COR-L47 (cell line): ENCODE measurements at regions not wholly inside any gene's neighbourhood (a gene's known extent, or its start where the extent isn't known, plus 50 kb on each side); places are given as distances from the start of the nearest gene placed in this dataset.

ENCODE experiments used
- DNase-seq: peaks from one replicate; lab custom pipeline; 2025; lab: John Stamatoyannopoulos, UW

DNA sequence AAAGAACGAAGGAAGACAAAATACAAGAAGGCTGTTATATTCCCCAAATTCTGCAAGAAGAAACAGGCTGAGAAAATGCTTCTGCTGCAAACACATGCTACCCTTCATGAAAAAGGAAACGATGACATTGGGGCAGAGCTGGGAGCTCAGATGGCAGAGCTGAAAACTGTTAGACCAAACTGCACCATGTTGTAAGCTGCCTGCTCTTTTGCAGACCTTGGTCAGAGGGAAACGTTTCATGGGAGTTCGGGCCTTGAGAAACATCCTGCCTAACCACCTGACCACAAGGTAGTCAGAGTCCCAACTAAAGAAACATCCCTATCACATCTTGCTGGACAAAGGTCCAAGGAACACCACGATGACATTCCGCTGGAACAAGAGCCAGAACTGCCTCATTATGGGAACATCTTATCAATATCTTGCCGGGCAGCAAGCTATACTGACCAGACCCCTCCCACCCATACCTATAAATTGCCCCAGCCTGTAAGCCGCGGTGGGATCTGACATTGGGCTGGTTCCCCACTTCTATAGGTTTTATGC is 110.7 kb upstream of the CTSC start:
- DNase-seq: no peak

DNA sequence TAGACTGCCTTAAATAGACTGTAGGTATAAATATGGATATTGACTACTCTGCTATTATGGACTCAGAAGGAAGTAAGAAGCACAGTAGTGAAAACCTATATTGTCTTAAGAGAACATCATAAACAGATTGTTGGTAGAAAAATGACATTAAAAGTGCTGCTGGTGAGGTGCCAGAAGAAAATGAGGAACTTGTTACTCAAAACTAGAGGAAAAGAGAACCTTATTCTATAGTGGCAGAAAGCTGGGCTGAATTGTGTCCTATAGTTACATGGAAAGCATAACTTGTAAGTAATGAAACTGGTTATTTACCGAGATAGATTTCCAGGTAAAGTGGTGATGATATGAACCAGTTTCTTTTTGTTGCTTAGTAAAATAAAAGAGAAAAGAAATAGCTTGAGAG is 109.7 kb upstream of the CTSC start:
- no peak for DNase-seq

DNA sequence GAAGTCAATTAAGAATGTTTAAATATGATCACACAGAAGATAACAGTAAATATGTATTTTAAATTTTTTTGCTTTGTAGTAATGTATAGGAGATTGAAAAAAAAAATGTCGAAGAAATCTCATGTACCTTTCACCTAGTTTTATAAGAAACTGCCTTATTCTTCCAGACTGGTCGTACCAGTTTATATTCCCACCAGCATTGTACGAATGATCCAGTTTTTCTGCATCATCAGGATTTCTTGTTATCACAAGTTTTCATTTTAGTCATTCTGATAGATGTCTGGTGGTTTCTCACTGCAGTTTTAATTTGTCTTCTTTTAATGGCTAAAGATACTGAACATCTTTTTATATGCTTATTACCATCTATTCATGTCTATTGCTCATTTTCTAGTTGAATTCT is 101.8 kb upstream of the CTSC start:
- DNase-seq: no peak

DNA sequence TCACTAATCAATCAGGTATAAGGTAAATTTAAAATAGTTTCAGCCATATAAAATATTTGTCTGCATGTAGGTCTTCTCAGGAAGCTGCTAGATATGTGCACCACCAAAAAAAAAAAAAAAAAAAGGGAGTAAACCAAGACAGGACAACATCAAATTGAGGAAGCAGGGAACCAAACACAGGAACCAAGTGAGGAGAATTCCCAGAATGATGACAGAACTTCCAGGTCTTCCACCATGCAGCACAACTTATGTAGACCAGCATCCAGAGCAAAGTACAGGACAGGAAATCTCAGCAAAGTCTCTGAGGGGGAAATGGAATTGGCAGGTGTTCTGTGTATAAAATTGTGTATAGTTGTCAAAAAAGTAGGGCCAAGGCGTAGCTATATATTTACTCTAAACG is 101.2 kb upstream of the CTSC start:
- no peak for DNase-seq

DNA sequence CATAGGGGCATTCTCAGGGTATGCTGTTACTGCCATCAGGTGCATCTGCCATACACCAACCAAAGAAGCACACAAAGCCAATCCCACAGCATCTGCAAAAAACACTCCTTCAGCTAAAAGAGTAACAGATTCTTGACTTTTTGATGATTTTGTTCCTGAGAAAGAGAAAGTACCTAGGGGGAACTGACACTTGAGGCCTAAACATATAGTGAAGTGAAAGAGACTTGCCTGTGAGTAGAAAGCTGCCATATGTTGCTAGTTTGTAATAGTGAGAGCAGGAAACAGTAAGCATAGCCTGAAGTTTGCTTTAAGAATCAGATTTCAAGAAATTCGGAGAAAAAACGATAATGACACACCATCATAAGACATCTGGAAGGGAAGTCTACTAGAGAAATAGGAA is 97.9 kb upstream of the CTSC start:
- no peak for DNase-seq

DNA sequence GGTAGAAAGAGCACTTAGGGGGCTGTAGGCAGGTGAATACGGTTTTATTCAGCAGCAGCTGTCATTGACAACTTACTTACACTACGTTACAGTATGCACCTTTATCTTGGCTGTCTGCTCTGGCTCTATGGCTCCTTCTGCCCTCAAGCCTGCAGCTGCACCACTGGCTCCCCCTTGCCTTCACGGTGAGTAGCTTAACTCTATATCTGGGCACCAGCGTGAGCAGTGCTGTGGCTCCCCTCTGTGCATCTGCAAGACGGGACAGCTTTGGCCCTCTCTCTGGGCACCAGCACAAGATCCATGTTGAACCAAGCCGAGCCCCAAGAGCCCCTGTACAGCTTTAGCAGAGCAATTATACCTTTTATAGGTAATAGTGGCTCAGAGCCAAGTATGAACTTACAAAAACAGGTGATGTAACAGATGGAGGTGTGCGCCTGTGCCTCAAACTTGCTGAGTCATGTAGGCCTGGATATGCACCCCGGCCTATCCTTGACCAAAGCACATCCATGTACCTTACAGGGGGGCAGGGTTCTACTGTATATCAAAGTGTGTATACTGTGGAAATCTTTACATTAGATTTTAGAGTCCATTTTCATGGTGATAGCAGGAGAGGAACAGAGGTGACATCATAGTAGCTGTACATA is 96.9 kb upstream of the CTSC start:
- DNase-seq: peak; percentile 31

GRCh38 chr11:88433536-88434230 is 96.1 kb upstream of the CTSC start:
- no peak for DNase-seq

DNA sequence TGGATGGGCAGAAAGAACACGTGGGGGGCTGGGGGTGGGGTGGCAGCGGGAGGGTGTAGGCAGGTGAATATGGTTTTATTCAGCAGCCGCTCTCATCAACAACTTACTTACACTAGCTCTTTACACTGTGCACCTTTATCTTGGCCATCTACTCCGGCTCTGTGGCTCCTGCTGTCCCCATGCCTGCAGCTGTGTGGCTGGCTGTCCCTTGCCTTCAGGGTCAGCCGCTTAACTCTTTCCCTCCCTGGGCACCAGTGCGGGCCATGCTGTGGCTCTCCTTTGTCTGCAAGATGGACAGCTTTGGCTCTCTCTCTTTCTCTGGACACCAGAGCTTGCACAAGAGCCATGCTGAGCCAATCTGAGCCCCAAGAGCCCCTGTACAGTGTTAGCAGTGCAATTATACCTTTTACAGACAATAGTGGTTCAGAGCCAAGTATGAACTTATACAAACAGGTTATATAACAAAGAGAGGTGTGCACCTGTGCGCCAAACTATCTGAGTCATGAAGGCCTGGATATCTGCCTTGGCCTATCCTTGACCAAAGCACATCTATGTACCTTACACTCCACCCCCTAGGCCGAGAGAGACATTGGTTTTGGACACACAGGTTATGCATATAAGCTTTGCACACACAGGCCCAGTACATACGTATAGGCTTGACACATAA is 94.3 kb upstream of the CTSC start:
- DNase-seq: peak; percentile 80

GRCh38 chr11:88428959-88429358 is 91.4 kb upstream of the CTSC start:
- DNase-seq: no peak

GRCh38 chr11:88427719-88428118 is 90.2 kb upstream of the CTSC start:
- DNase-seq: no peak

DNA sequence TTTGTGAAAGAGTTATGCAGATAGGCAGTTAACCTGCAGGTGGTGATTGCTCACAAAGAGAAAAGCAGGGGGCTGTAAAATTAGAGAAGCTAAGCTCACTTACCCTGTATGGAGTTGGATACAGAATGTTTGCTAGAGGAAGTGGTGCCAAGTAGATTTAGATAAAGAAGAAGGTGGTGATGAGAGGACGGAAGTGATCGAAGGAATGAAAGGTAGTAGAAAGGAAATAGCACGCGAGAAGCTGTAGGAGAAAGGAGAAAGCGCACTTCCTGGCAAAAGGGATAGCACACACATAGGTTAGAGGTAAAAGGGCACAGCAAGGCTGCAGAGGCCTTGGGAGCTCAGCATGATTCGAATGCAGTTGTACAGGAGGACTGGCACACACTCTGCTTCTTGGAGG is 87.3 kb upstream of the CTSC start:
- DNase-seq: no peak

DNA sequence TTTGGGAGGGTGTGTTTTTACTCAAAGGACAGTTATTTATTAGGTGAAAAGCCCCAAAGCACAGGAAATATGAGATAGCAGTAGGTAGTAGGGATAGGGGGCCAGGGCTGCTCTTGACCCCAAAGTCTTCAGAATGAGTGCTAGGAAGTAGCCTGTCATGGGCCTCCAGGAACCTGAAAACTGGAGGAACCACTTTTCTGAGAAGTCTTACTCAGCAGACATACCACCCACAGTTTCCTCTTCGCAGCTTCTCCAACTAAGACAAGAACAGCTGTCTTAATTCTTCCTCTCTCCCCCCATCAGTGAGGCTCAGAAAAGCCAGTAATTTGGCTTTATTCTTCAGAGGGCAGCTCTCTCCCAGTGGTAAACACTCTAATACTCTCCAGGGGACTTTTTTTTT is 84.0 kb upstream of the CTSC start:
- no peak for DNase-seq

DNA sequence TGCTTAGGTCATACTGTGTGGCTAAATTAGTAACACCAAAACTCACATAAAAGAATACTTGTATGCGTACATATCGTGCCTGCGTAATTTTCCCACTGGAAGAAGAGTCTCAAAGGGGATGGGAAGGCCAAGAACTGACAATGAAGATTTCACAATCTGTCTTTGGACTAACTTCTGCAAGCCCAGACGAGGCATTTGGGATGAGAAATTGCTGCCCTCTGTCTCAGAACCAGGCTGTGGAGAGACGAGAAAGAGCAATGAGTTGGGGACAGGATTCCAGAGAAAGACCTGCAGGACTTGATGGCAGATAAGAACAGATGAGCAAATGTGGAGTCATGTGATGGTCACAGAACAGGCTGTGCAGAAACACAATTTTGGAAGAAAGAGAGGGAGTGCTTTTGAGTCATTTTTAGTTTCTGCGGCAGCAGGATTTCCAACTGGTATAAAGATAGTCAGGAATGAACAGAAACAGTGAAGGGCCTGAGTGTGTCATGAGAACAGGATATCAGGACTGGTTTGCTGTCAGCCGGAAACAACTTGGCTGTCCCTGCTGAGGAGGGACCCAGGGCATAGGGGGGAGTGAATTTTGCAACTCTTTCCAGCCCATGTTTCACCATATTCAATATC is 82.7 kb upstream of the CTSC start:
- DNase-seq: no peak

- peak; percentile 7 for DNase-seq
Observed at GRCh38 chr11:88418508-88418907, 81.0 kb upstream of the CTSC start.

DNA sequence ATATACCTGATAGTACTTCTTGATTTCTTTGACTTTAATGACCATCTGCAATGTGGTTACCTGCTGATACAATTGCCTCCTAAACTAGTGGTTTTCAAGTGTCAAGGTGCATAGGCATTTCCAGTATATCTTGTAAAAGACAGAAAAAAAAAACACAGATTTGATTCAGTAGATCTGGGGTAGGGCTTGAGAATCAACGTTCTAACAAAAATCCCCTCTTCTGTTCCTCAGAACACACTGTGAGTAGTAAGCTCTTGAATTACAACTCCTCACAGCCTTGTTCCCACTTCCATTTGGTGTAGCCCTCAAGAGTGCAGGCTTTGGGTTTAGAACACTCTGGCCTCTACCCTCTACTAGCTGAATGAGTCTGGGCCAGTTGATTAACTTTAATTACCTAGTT is 78.0 kb upstream of the CTSC start:
- no peak for DNase-seq

DNA sequence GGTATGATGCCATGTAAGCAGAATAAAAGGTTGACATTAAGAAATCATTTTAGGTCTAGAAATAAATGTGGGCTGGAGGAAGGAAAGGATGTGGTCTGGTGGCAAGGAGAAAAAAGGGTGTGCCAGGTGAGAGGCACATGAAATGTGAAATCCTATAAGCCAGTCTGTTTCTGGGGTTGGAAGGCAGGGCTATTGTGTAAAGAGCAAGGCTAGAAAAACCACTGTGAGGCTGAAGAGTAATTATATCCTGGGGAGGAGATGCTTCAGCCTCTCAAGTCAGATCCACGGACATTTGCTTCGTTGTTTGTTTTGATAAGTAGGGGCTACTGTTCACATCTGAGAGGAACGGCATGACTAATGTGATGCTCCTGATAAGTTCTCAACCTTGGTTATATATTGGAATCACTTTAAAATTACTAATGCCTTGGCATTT is 77.5 kb upstream of the CTSC start:
- DNase-seq: peak; percentile 23

DNA sequence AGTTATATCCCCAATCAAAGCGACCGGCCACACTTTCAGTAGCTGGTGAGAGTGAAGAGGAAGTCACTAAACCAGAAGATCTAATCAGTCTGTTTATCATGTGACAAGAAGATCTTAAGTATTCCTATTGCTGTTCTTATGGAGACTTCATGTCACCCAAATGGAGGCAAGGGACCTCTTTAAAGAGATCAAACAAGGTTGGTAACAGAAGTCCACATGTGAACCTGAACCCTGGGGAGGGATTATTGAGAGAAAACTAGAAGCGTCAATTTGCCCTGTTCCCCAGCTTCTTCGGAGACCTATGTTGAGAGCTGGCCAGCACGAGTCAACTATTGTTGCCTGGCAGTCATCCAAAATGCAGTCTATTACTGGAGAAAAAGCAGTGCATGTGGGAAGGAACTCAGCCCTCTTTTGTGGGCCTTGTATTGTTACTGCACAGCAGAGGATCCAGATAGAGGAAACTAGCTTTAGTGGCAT is 76.9 kb upstream of the CTSC start:
- DNase-seq: peak; percentile 88

DNA sequence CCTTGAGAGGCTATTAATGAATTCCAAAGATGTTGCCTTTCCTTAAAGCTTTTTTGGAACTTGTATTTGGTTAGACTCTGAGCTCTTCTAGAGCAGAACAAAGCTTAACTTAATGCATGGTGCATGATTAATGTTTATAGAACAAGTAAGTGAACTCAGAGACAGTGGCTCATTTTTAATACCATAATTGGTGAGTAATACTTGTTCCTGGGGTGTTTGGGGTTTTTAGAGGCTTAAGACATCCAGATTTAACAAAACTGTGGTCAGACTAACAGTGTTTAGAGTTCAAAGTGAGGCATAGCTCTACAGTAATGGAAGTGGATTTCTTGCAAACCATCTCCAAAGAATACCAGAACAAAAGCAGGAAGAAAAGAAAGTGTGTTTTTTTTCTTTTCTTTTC is 73.7 kb upstream of the CTSC start:
- no peak for DNase-seq

DNA sequence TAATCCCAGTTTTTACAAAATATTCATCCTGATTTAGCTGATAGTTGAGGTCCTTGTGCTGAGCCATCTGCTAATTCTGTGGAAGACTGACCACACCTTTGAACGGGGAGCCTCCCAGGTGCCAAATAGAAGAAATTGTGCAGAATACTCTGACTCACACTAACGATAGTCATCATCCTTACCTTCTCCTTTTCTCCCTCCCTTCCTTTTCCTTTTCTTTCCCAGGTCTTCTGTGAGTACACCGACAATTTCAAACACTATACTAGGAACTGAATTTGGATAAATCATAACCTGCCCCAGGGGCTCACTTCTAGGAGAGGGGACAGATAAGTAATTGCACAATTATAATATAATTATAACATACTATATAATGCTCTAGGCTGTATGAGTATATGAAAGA is 73.1 kb upstream of the CTSC start:
- no peak for DNase-seq

DNA sequence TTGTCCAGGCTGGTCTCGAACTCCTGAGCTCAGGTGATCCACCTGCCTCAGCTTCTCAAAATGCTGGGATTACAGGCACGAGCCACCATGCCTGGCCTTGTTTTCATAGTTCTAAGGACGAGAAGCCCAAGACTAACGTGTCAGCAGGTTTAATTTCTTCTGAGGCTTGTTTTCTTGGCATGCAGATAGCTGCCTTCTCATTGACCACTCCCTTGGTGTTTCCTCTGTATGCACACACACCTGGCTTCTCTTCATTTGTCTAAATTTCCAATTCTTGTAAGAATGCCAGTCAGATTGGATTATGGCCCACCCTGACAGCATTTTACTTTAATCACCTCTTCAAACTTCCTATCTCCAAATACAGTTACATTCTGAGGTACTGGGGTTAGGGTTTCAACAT is 72.5 kb upstream of the CTSC start:
- no peak for DNase-seq

DNA sequence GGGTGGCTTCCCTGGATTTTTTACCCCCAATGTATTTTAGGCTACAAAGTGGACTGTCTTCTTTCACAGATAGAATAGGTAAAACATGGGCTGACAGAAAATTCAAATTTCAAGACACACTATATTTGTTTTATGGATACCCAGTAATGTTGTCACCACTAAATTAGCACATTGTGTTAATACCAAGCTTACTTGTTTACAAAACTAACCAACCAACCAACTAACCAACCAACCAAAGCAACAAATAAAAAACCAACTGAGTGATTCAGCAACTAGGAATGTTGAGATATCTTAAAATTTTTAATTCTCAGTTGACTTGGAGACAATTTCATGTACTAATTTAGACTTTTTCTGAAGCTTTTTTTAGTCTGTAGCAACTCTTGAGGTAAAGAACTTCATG is 69.3 kb upstream of the CTSC start:
- DNase-seq: no peak

GRCh38 chr11:88405853-88406252 is 68.3 kb upstream of the CTSC start:
- no peak for DNase-seq
